Esophagus muscularis mucosa (tissue), 4 donors: ENCODE measurements at regions not wholly inside any gene's neighbourhood (a gene's known extent, or its start where the extent isn't known, plus 50 kb on each side); places are given as distances from the start of the nearest gene placed in this dataset.

Experiments
- DNase-seq: peaks from one replicate; pipeline ENCODE4 v3.0.0-alpha.2; 2017; ENCODE audit errors: extremely low spot score
- H3K27ac ChIP-seq, 4 donors: fragments of 200-600 bp; sonication (generic); replicated peaks in 1 of 4; 1 replicate in 3 of 4; 2 replicates in 1 of 4; pipeline ENCODE4 v1.5.1; 2016 to 2019; ENCODE audit warnings: mild to moderate bottlenecking in 1 of 4
- H3K27me3 ChIP-seq, 4 donors: fragments of 200-600 bp; sonication (generic); one replicate each; pipeline versions ENCODE4 v1.5.1 to v1.6.0; 2016 to 2019
- H3K36me3 ChIP-seq, 4 donors: fragments of 200-600 bp; sonication (generic); one replicate each; pipeline ENCODE4 v1.5.1; 2016 to 2019
- H3K4me1 ChIP-seq, 4 donors: fragments of 200-600 bp; sonication (generic); one replicate each; pipeline ENCODE4 v1.5.1; 2016 to 2019
- H3K4me3 ChIP-seq, 4 donors: fragments of 200-600 bp; sonication (generic); 1 replicate in 2 of 4; 2 replicates in 2 of 4; pipeline ENCODE4 v1.5.1; 2016 to 2019; ENCODE audit warnings: mild to moderate bottlenecking in 4 of 4, moderate library complexity in 1 of 4
- H3K9me3 ChIP-seq, 4 donors: fragments of 200-600 bp; sonication (generic); 1 replicate in 3 of 4; 2 replicates in 1 of 4; pipeline ENCODE4 v1.5.1; 2016 to 2019
- EP300 ChIP-seq: sonication (generic); formaldehyde crosslinking; IDR thresholded peaks from one replicate; pipeline ENCODE4 v1.6.1; 2017; ENCODE audit warnings: antibody characterized with exemption
- POLR2A ChIP-seq: fragments of 450-650 bp; IDR thresholded peaks from one replicate; pipeline ENCODE4 v1.6.1; 2017; ENCODE audit warnings: antibody characterized with exemption, moderate library complexity, mild to moderate bottlenecking, low read depth
- POLR2AphosphoS5 ChIP-seq, 2 donors: sonication (generic); formaldehyde crosslinking; IDR thresholded peaks; one replicate each; pipeline ENCODE4 v1.6.1; 2017; ENCODE audit warnings: antibody characterized with exemption in 2 of 2
- WGBS: methylation state at CpG from one replicate; pipeline ENCODE4 v1.1.5; 2018; 5-methylcytosine and 5-hydroxymethylcytosine counted together
- intact Hi-C: fragments of 100-400 bp; cut with DNase I; formaldehyde crosslinking; loops from one replicate; pipeline ENCODE4 v1.15.1; 2023
- TF ChIP-seq, protein P1 (sequence below), 3 experiments: fragments of 200-600 bp in 2 of 3; fragments of 450-650 bp in 1 of 3; sonication (generic) in 2 of 3; IDR thresholded peaks; one replicate each; pipeline ENCODE4 v1.5.1; 2017 to 2019; ENCODE audit warnings: antibody characterized with exemption in 3 of 3, mild to moderate bottlenecking in 2 of 3, moderate library complexity in 1 of 3

DNA sequence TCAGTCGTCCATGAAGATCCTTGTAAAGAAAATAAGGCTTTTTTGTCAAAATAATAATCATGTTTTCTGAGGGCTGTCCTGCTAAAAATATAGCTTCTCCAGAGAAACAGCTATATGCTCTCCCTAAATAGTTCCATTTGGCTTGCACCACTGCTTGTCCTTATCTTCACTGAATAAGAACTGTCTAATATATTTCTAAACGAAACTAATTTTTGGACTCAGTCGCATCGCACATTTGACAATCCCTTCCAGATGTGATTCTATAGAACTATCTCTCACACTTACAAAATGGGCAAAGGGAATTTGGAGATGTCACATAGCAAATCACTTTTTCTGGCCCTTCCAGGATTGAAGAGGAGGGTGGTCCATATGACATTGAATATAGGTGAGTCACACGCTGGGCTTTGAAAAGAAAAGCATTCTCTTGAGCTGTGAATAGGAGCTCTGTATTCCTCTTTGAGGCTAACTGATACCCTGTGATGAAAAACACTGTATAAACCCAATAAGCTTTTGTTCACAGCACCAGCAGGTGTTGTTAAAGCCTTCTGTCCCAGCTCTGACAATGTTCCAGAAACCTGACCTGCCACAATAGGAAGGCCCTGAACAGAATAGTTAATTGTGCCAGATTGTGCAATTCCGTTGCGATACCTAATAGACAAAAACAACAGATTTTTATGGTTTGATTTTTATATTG, 1144.2 kb downstream of the ROBO2 start:
- H3K27me3 ChIP-seq: no peaks in the 10 kb centered on the region
- TF ChIP-seq, protein P1, sequence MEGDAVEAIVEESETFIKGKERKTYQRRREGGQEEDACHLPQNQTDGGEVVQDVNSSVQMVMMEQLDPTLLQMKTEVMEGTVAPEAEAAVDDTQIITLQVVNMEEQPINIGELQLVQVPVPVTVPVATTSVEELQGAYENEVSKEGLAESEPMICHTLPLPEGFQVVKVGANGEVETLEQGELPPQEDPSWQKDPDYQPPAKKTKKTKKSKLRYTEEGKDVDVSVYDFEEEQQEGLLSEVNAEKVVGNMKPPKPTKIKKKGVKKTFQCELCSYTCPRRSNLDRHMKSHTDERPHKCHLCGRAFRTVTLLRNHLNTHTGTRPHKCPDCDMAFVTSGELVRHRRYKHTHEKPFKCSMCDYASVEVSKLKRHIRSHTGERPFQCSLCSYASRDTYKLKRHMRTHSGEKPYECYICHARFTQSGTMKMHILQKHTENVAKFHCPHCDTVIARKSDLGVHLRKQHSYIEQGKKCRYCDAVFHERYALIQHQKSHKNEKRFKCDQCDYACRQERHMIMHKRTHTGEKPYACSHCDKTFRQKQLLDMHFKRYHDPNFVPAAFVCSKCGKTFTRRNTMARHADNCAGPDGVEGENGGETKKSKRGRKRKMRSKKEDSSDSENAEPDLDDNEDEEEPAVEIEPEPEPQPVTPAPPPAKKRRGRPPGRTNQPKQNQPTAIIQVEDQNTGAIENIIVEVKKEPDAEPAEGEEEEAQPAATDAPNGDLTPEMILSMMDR (IDR thresholded peaks at IDR 0.05): no peak
- TF ChIP-seq EP300 (no peak), POLR2A (no peak), POLR2AphosphoS5 (IDR thresholded peaks at IDR 0.05) (no peak)
- H3K4me3 ChIP-seq: no peak overlapping the region
- no peaks in the 10 kb centered on the region for H3K36me3 ChIP-seq
- no peaks in the 10 kb centered on the region for H3K9me3 ChIP-seq
- 69% methylated on average over 7 of the region's 7 CpGs for whole genome bisulfite sequencing
- H3K27ac ChIP-seq: no peak overlapping the region
- intact Hi-C loops: no loop called here
- DNase-seq: no peak
- no peaks in the 10 kb centered on the region for H3K4me1 ChIP-seq

GRCh38 chr3:78186404-78186803, 1146.5 kb downstream of the ROBO2 start:
- Histone ChIP-seq H3K27ac (no peak overlapping the region), H3K27me3 (no peaks in the 10 kb centered on the region), H3K36me3 (no peaks in the 10 kb centered on the region), H3K4me3 (no peak overlapping the region), H3K9me3 (peaks cover 0 to 9% (median 2%) of the 10 kb centered on the region in 4 donors), H3K4me1 (no peaks in the 10 kb centered on the region)
- TF ChIP-seq, protein P1 (IDR thresholded peaks at IDR 0.05): no peak
- no peak for TF ChIP-seq EP300
- TF ChIP-seq POLR2AphosphoS5 (IDR thresholded peaks at IDR 0.05): no peak
- TF ChIP-seq POLR2A: no peak
- no peak for DNase-seq
- intact Hi-C loops: no loop called here
- 100% methylated on average over 1 of the region's 1 CpG for WGBS

DNA sequence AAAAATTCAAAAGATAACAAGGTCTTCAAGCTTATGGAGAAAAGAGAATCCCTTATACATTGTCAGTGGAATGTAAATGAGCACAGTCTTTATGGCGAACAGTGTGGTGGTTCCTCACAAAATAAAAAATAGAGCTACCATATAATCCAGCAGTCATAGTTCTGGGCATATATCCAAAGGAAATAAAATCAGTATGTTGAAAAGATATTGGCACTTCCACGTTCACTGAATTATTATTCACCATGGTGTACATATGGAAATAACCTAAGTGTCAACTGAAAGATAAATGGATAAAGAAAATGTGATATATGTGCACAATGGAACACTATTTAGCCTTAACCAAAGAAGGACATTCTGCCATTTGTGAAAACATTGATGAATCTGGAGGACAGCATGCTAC, 1161.2 kb downstream of the ROBO2 start:
- Histone ChIP-seq H3K36me3 (no peaks in the 10 kb centered on the region), H3K9me3 (no peaks in the 10 kb centered on the region), H3K27ac (no peak overlapping the region), H3K4me3 (no peak overlapping the region), H3K4me1 (no peaks in the 10 kb centered on the region), H3K27me3 (no peaks in the 10 kb centered on the region)
- DNase-seq: no peak
- intact Hi-C loops: no loop called here
- no peak for TF ChIP-seq POLR2A
- no peak for TF ChIP-seq EP300
- TF ChIP-seq POLR2AphosphoS5 (IDR thresholded peaks at IDR 0.05): no peak
- TF ChIP-seq, protein P1 (IDR thresholded peaks at IDR 0.05): no peak
- 54% methylated on average over 2 of the region's 2 CpGs for WGBS

DNA sequence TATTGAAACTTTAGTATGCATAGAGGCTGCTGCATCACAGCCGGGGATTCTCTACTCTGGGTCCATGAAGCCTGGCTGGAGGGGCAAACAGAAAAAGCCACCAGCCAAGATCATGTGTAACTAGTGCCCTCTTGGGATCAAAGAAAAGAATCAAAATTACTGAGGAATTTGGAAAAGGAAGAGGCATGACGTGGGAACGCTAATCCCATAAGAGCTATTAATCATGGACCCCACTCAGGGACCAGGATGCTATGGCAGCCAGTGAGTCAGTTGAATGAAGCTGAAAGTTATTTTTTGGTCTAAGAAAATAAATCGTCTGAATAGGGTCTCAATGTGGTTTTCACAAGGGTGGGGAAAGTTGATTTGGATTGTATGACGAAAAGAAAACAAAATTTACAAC, 1165.1 kb downstream of the ROBO2 start:
- Histone ChIP-seq H3K27ac (no peak overlapping the region), H3K4me1 (no peaks in the 10 kb centered on the region), H3K9me3 (no peaks in the 10 kb centered on the region), H3K36me3 (no peaks in the 10 kb centered on the region), H3K4me3 (no peak overlapping the region), H3K27me3 (no peaks in the 10 kb centered on the region)
- TF ChIP-seq, protein P1 (IDR thresholded peaks at IDR 0.05): no peak
- no peak for TF ChIP-seq POLR2AphosphoS5 (IDR thresholded peaks at IDR 0.05)
- no peak for TF ChIP-seq EP300
- no peak for TF ChIP-seq POLR2A
- intact Hi-C loops: no loop called here
- 33% methylated on average over 5 of the region's 5 CpGs for WGBS
- no peak for DNase-seq

DNA sequence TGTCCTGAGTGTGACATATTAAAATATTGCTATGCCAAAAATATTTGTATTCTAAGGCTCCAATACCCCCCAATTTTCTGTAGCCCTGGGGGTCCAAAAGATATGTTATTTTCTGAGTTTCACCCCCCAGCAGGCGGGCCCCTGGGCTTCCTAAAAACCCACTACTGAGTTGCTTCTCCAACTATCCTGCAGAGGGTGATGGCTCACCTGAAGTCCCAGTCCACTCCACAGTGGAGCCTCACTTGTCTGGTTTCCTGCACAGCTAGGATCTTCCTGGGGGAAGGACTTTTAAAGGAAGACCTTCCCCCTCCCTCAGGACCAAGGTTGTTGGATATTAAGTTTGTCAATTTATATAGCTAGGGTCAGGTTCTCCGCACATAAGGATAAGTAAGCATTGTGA, 1181.4 kb downstream of the ROBO2 start:
- Histone ChIP-seq H3K27me3 (no peaks in the 10 kb centered on the region), H3K9me3 (no peaks in the 10 kb centered on the region), H3K27ac (no peak overlapping the region), H3K36me3 (no peaks in the 10 kb centered on the region), H3K4me3 (no peak overlapping the region), H3K4me1 (no peaks in the 10 kb centered on the region)
- no peak for DNase-seq
- WGBS: 94% methylated on average over 2 of the region's 2 CpGs
- TF ChIP-seq, protein P1 (IDR thresholded peaks at IDR 0.05): no peak
- TF ChIP-seq POLR2AphosphoS5 (IDR thresholded peaks at IDR 0.05) (no peak), EP300 (no peak), POLR2A (no peak)
- intact Hi-C loops: no loop called here
